ENCODE measurements at regions not wholly inside any gene's neighbourhood (a gene's known extent, or its start where the extent isn't known, plus 50 kb on each side); places are given as distances from the start of the nearest gene placed in this dataset.

GRCh38 chr11:45530776-45531175 is 134.6 kb downstream of the CHST1 start:
- Histone ChIP-seq H2BK20ac (ENCODE audit: low read depth, low read length) (no peak overlapping the region), H3K9ac (ENCODE audit: low read depth, low read length) (no peak overlapping the region), H3K4me1 (ENCODE audit: control insufficient read depth, insufficient read depth, low read length) (no peaks in the 10 kb centered on the region), H4K91ac (ENCODE audit: insufficient read depth, low read depth, low read length) (no peak overlapping the region), H3K27me3 (ENCODE audit: control insufficient read depth, insufficient read depth, low read length) (no peaks in the 10 kb centered on the region), H2BK5ac (ENCODE audit: low read depth, low read length, poor library complexity, severe bottlenecking) (no peak overlapping the region), H2AK9ac (replicated peaks; ENCODE audit: low read depth, low read length, poor library complexity) (no peak overlapping the region), H3K9me3 (ENCODE audit: control insufficient read depth, insufficient read depth, low read length) (no peaks in the 10 kb centered on the region), H2AK5ac (ENCODE audit: low read depth, low read length) (no peak overlapping the region), H3K23ac (ENCODE audit: low read depth, low read length) (no peak overlapping the region), H2BK120ac (ENCODE audit: low read depth, low read length) (no peak overlapping the region), H4K5ac (ENCODE audit: low read depth, low read length) (no peak overlapping the region), H4K20me1 (ENCODE audit: insufficient read depth, low read length) (no peaks in the 10 kb centered on the region), H3K4ac (ENCODE audit: low read depth, low read length) (no peak overlapping the region), H2AFZ (replicated peaks; ENCODE audit: low read length, poor library complexity) (no peak overlapping the region), H3K14ac (replicated peaks; ENCODE audit: low read depth, low read length) (no peak overlapping the region), H3K79me1 (ENCODE audit: low read depth in 1 of 2, low read length in 2 of 2) (no peaks in the 10 kb centered on the region), H3K18ac (ENCODE audit: low read depth, low read length) (no peak overlapping the region), H4K8ac (ENCODE audit: low read depth in 2 of 2, low read length in 2 of 2) (no peak overlapping the region), H3K56ac (ENCODE audit: extremely low read depth, insufficient read depth, low read length) (no peak overlapping the region), H2BK15ac (ENCODE audit: low read depth, low read length) (no peak overlapping the region), H3K9me1 (ENCODE audit: insufficient read depth, low read length) (no peaks in the 10 kb centered on the region), H3K4me2 (ENCODE audit: low read depth, low read length) (no peak overlapping the region), H3K27ac (ENCODE audit: insufficient read depth, low read length) (no peak overlapping the region), H3K36me3 (ENCODE audit: control insufficient read depth, insufficient read depth, low read length) (no peaks in the 10 kb centered on the region), H3K4me3 (ENCODE audit: insufficient read depth, low read depth, low read length) (no peak overlapping the region)
- CTCF ChIA-PET = interaction anchor here (0.9 kb wide), 1 partner anchor 14 kb away, joined by 3 read pairs; no protein-coding TSS in a partner anchor
- TF ChIP-seq POLR2A (IDR thresholded peaks at IDR 0.05; ENCODE audit: low read depth, low read length) (no peak), MAFK (IDR thresholded peaks at IDR 0.05; ENCODE audit: low read depth, low read length) (no peak), MXI1 (IDR thresholded peaks at IDR 0.05; ENCODE audit: borderline replicate concordance, low read depth, low read length) (no peak)
- POLR2A ChIA-PET (ENCODE audit: unreplicated experiment) = no interaction called here
- in situ Hi-C loops (cut with MboI; ENCODE audit: low sequenced_read_pairs) = no loop called here
- intact Hi-C loops (cut with micrococcal nuclease) = no loop called here
- ATAC-seq (ENCODE audit: low read depth) (no peak), DNase-seq (no peak)
- dilution Hi-C loops (cut with HindIII; ENCODE audit: low sequenced_read_pairs, unreplicated experiment) = no loop called here
- WGBS, 2 experiments (ENCODE audit: extremely low coverage in 2 of 2, insufficient read length in 1 of 2) = 100% methylated on average over 1 of the region's 6 CpGs; no CpG with 5 or more reads in 1 of the 2 experiments
- BruUV-seq (replicated peaks) = no TSS peak

Measured in IMR-90 (cell line).